ENCODE measurements at regions not wholly inside any gene's neighbourhood (a gene's known extent, or its start where the extent isn't known, plus 50 kb on each side); places are given as distances from the start of the nearest gene placed in this dataset.
"Not testable (repeated sequence)": the region's sequence is repeated elsewhere in the genome, so short reads cannot be mapped to it uniquely, and the experiment has no call there.

- no peak for DNase-seq (ENCODE audit: low read depth, low spot score)
- H3K4me3 ChIP-seq (ENCODE audit: low read depth, low read length): no peak overlapping the region
- TF ChIP-seq, protein P1, sequence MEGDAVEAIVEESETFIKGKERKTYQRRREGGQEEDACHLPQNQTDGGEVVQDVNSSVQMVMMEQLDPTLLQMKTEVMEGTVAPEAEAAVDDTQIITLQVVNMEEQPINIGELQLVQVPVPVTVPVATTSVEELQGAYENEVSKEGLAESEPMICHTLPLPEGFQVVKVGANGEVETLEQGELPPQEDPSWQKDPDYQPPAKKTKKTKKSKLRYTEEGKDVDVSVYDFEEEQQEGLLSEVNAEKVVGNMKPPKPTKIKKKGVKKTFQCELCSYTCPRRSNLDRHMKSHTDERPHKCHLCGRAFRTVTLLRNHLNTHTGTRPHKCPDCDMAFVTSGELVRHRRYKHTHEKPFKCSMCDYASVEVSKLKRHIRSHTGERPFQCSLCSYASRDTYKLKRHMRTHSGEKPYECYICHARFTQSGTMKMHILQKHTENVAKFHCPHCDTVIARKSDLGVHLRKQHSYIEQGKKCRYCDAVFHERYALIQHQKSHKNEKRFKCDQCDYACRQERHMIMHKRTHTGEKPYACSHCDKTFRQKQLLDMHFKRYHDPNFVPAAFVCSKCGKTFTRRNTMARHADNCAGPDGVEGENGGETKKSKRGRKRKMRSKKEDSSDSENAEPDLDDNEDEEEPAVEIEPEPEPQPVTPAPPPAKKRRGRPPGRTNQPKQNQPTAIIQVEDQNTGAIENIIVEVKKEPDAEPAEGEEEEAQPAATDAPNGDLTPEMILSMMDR (IDR thresholded peaks at IDR 0.05; ENCODE audit: low read depth, low read length): no peak
- in situ Hi-C loops (cut with HindIII; ENCODE audit: low sequenced_read_pairs): no loop called here
Measured at GRCh38 chr3:198112031-198112430, 152.0 kb downstream of the LMLN start.

DNA sequence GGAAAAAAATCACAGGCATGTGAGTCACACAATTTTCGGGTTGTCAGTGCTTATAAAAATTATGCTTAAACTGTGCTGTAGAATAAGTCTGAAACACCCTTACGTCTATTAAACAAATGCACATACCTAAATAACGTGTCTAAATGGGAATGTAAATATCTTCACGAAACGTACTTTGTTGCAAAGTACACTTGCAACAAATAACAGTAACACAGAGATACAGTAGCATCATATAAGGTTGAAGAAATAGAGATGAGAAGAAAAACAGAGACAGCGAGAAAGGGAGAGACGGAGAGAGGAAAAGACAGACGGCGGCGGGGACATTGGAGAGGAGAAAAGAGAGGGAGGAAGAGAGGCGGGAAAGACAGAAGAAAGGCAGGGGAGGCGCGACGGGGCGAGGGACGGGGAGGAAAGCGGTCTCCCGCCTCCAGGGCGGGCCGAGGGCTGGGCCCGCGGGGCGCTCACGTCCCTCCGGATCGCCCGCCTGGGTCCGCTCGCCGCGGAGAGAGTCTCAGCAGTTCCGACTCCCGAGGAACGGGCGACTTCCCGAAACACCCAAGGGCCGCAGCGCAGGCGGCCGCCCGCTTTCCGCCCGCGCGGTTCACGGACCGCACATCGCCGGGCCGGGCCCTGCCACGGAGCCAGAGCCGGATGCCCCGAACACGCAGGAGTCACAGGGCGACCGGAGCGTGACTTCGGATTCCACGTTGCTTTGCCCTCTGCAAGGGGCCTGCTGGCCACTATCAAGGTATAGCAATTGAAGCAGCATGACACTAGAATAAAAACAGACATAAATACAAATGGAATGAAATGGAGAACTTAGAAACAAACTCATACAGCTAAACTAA lies 153.4 kb downstream of the LMLN start:
- in situ Hi-C loops (cut with HindIII; ENCODE audit: low sequenced_read_pairs): no loop called here
- no peak overlapping the region for H3K4me3 ChIP-seq (ENCODE audit: low read depth, low read length)
- TF ChIP-seq, protein P1 (IDR thresholded peaks at IDR 0.05; ENCODE audit: low read depth, low read length): no peak
- DNase-seq (ENCODE audit: low read depth, low spot score): no peak

- in situ Hi-C loops (cut with HindIII; ENCODE audit: low sequenced_read_pairs); H3K4me3 ChIP-seq (ENCODE audit: low read depth, low read length); DNase-seq (ENCODE audit: low read depth, low spot score): not testable (repeated sequence)
Measured at GRCh38 chr3:198114516-198114915, 154.5 kb downstream of the LMLN start.

- H3K4me3 ChIP-seq (ENCODE audit: low read depth, low read length); in situ Hi-C loops (cut with HindIII; ENCODE audit: low sequenced_read_pairs); DNase-seq (ENCODE audit: low read depth, low spot score): not testable (repeated sequence)
Measured at GRCh38 chr3:198122184-198122583, 162.2 kb downstream of the LMLN start.

DNA sequence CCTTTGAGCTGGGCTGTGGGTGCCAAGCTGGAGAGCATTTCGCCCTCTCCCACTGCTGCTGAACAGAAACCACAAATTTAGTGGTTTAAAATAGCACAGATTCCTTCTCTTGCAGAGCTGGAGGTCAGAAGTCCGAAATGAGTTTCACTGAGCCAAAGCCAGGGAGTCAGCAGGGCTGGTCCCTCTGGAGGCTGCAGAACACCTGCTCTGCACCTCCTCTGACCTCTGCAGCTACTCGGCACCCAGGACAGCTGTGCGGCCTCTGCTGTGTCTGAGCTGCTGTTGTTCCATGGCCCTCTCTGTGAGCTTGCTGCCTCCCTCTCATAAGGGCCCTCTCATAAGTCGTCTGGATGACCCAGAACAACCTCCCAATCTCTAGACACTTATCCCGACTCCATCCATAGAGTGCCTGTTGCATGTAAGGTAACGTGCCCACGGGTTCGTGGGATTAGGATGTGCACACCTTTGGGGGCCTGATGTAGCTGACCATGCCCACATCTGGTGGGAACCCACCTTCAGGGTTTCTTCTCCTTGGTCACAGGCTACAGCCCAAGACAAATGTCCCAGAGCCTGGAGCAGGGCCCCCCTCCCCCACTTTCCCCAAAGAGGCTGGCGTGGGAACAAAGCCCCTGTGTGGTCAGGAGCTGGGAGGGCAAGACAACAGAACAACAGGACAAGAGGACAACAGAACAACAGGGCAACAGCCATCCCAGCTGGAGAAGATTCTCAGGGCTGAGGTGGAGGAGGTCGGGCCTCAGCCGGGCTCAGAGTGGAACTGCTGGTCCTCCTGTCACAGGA lies 177.2 kb downstream of the LMLN start:
- in situ Hi-C loops (cut with HindIII; ENCODE audit: low sequenced_read_pairs); H3K4me3 ChIP-seq (ENCODE audit: low read depth, low read length); DNase-seq (ENCODE audit: low read depth, low spot score): not testable (repeated sequence)

- H3K4me3 ChIP-seq (ENCODE audit: low read depth, low read length); DNase-seq (ENCODE audit: low read depth, low spot score); in situ Hi-C loops (cut with HindIII; ENCODE audit: low sequenced_read_pairs): not testable (repeated sequence)
Measured at GRCh38 chr3:198138205-198138604, 178.2 kb downstream of the LMLN start.

DNA sequence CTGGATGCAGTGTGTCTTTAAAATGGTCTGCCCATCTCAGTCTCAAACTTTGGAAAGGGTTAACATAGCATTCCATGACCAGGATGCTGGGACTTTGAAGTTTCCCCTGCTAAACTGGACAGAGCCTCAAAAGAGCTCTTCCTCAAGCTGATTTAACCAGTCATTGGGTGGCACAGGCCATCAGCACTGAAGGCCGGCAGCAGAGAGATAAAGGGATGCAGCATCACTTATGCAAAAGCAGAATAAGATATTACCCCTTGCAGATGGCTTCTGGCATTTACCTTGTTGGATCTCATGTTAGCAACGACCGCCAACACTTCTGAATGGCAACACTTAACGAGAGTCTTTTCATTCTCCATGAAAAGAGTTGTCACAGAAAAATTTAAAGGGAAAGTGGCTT lies 179.0 kb downstream of the LMLN start:
- H3K4me3 ChIP-seq (ENCODE audit: low read depth, low read length); DNase-seq (ENCODE audit: low read depth, low spot score); in situ Hi-C loops (cut with HindIII; ENCODE audit: low sequenced_read_pairs): not testable (repeated sequence)

- DNase-seq (ENCODE audit: low read depth, low spot score); H3K4me3 ChIP-seq (ENCODE audit: low read depth, low read length); in situ Hi-C loops (cut with HindIII; ENCODE audit: low sequenced_read_pairs): not testable (repeated sequence)
Measured at GRCh38 chr3:198139513-198140167, 179.6 kb downstream of the LMLN start.

DNA sequence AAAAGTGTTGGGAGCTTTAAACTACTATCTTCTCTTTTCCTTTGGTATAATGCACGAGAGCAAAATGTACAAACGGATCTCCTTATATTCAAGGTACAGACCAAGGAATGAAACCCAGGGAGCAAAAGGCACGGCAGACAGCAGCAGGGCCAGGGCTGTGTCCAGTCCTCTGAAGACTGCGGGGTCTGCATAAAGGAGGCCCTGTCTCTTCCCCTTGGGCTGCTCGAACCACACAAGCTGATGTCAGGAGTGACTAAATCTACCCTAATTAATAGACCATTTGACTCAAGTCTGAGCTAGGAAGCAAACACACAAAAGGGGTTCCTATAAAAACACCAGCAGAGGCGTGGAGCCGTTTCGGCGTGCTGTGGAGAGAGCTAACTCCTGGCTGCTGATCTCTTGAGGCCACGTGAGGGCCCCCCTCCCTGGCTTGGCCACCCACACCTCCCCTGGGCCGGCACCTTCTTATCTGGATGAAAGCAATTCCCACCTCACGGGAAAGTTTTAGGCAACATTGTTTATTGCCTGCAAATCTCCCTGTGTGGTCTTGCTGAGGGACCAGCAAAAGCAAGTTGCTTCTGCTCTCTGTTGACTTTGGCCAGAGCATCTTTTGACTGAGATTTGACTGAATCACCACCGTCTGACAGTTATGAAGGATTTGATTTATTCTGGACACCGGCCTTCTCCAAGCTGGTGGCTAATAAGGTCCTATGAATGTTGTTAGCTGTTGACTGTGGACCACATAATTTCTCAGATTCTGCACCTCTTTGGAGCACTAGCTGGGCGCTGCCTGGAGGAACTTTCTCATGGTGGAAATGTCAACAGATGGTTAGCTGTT lies 183.5 kb downstream of the LMLN start:
- DNase-seq (ENCODE audit: low read depth, low spot score); H3K4me3 ChIP-seq (ENCODE audit: low read depth, low read length); in situ Hi-C loops (cut with HindIII; ENCODE audit: low sequenced_read_pairs): not testable (repeated sequence)

DNA sequence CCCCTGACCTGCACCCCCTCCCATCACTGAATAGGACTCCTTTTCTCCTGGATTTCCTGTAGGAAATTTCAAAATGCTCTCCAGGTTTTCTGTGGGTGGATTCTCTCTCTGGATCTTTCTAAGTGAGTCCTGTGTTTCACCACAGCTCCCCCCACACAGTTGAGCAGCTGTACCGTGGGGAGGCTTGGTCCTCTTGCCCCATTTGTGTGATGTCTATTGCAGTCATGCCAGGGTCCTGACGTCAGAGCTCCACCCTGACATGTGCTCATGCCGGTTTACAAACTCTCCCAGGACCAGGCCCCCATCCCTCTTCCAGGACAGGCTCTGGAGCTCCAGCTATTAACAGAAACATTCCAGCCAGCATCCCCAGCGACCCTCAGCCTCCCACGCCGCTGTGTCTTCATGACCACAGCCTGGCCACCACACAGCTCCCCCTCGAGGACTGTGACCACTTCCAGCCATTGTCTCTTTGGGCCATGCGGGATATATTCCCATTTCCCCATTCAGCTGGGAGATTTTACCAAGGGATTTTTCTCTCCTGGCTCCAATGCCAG lies 185.3 kb downstream of the LMLN start:
- H3K4me3 ChIP-seq (ENCODE audit: low read depth, low read length): not testable (repeated sequence)

GRCh38 chr3:198146070-198146469 lies 186.1 kb downstream of the LMLN start:
- DNase-seq (ENCODE audit: low read depth, low spot score): peak; percentile 39
- H3K4me3 ChIP-seq (ENCODE audit: low read depth, low read length); in situ Hi-C loops (cut with HindIII; ENCODE audit: low sequenced_read_pairs): not testable (repeated sequence)

More for the DNA sequence above, 185.3 kb downstream of the LMLN start:
- in situ Hi-C loops (cut with HindIII; ENCODE audit: low sequenced_read_pairs): not testable (repeated sequence)
- peak; percentile 9 for DNase-seq (ENCODE audit: low read depth, low spot score)

DNA sequence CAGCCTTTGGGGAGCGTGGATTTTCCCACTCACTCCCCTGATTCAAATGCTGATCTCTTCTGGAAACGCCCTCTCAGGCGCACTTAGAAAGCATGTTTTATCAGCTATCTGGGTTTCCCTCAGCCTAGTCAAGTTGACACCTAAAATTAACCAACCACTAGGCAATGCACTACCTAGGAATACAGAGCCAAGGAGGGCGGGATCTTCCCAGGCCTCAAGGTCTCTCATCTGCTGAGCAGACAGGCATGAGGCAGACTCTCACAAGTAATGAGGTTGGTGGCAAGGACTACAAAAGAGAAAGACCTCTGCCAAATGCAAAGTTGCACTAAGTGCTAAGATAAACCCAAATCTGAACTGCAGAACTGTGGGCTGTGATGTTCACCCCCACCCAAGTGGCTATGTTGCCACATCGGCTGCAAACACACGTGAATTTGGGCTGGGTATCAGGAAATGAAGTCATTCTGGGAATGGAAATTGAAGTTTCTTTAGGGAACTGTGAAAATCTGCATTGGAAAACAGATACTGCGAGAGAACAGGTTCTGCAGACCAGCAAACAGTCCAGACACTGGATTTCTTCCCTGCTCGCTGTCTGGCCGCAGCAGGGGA lies 186.6 kb downstream of the LMLN start:
- in situ Hi-C loops (cut with HindIII; ENCODE audit: low sequenced_read_pairs); H3K4me3 ChIP-seq (ENCODE audit: low read depth, low read length); DNase-seq (ENCODE audit: low read depth, low spot score): not testable (repeated sequence)

- H3K4me3 ChIP-seq (ENCODE audit: low read depth, low read length); in situ Hi-C loops (cut with HindIII; ENCODE audit: low sequenced_read_pairs); DNase-seq (ENCODE audit: low read depth, low spot score): not testable (repeated sequence)
Measured at GRCh38 chr3:198147213-198147612, 187.2 kb downstream of the LMLN start.
